HEK293 (cell line): ENCODE measurements at regions not wholly inside any gene's neighbourhood (a gene's known extent, or its start where the extent isn't known, plus 50 kb on each side); places are given as distances from the start of the nearest gene placed in this dataset.

ENCODE experiments used
- CTCF ChIA-PET: fragments of 350-600 bp; formaldehyde crosslinking; extraction: SDS; loops from one replicate; lab custom pipeline; 2021; ENCODE audit warnings: antibody characterized with exemption; lab: Yijun Ruan, JAX
- POLR2A ChIA-PET: fragments of 300-600 bp; formaldehyde crosslinking; extraction: SDS; loops from one replicate; lab custom pipeline; 2020; ENCODE audit warnings: antibody characterized with exemption, inconsistent platforms; lab: Yijun Ruan, JAX
- H3K27ac ChIP-seq: fragments of 200-500 bp; sonication (Bioruptor generic); 2 replicates; pipeline ENCODE4 v1.5.1; 2014; ENCODE audit warnings: low read depth, low read length, control low read depth, inconsistent platforms; ENCODE audit errors: extremely low read depth
- H3K36me3 ChIP-seq, 2 experiments: fragments of 200-500 bp in 1 of 2; sonication (Bioruptor generic) in 1 of 2; 1 replicate in 1 of 2; 2 replicates in 1 of 2; pipeline ENCODE4 v1.5.1; 2014 to 2017; ENCODE audit warnings: inconsistent platforms in 2 of 2, low read length in 2 of 2; ENCODE audit not compliant: control insufficient read depth in 2 of 2, insufficient read depth in 1 of 2
- H3K4me1 ChIP-seq: fragments of 200-500 bp; sonication (Bioruptor generic); 2 replicates; pipeline ENCODE4 v1.5.1; 2014; ENCODE audit warnings: mild to moderate bottlenecking, low read length, inconsistent platforms; ENCODE audit not compliant: control insufficient read depth, insufficient read depth
- H3K4me3 ChIP-seq: 2 replicates; pipeline ENCODE4 v1.5.1; 2011; ENCODE audit warnings: low read depth, mild to moderate bottlenecking, control low read depth, low read length, moderate library complexity
- H3K9me3 ChIP-seq: fragments of 200-500 bp; sonication (Bioruptor generic); 2 replicates; pipeline ENCODE4 v1.5.1; 2014; ENCODE audit warnings: low read depth, low read length, inconsistent platforms; ENCODE audit not compliant: control insufficient read depth, insufficient read depth
- EGR2 ChIP-seq: fragments of 450-650 bp; formaldehyde crosslinking; IDR thresholded peaks from 2 replicates; pipeline ENCODE4 v1.5.1; 2016; ENCODE audit warnings: low read depth, missing biosample characterization, missing genetic modification characterization
- HOXD13 ChIP-seq: sonication (generic); formaldehyde crosslinking; IDR thresholded peaks from 2 replicates; pipeline ENCODE4 v1.8.0; 2022; ENCODE audit warnings: missing genetic modification reagents, borderline replicate concordance
- SALL2 ChIP-seq: fragments of 450-650 bp; formaldehyde crosslinking; IDR thresholded peaks from 2 replicates; pipeline ENCODE4 v1.5.0; 2017; ENCODE audit warnings: missing biosample characterization, mild to moderate bottlenecking, missing genetic modification characterization, borderline replicate concordance
- SCRT1 ChIP-seq: fragments of 450-650 bp; formaldehyde crosslinking; IDR thresholded peaks from 2 replicates; pipeline ENCODE4 v1.5.1; 2016; ENCODE audit warnings: missing biosample characterization, missing genetic modification characterization, borderline replicate concordance
- SCRT2 ChIP-seq: fragments of 450-650 bp; formaldehyde crosslinking; IDR thresholded peaks from 2 replicates; pipeline ENCODE4 v1.5.1; 2016; ENCODE audit warnings: missing biosample characterization, missing genetic modification characterization
- TRIM28 ChIP-seq: IDR thresholded peaks from 2 replicates; pipeline ENCODE4 v1.6.1; 2011; ENCODE audit warnings: low read length, control low read depth, borderline replicate concordance
- ZFHX2 ChIP-seq: fragments of 450-650 bp; formaldehyde crosslinking; conservative IDR thresholded peaks from 2 replicates; pipeline ENCODE4 v1.5.1; 2016; ENCODE audit warnings: missing biosample characterization, missing genetic modification characterization
- ZNF114 ChIP-seq: fragments of 450-650 bp; formaldehyde crosslinking; IDR thresholded peaks from 2 replicates; pipeline ENCODE4 v1.5.0; 2017; ENCODE audit warnings: missing biosample characterization, missing genetic modification characterization
- ZNF146 ChIP-seq: fragments of 450-650 bp; formaldehyde crosslinking; IDR thresholded peaks from 2 replicates; pipeline ENCODE4 v1.5.1; 2016; ENCODE audit warnings: missing biosample characterization, missing genetic modification characterization
- ZNF211 ChIP-seq: fragments of 450-650 bp; formaldehyde crosslinking; IDR thresholded peaks from 2 replicates; pipeline ENCODE4 v1.5.1; 2016; ENCODE audit warnings: low read depth, missing biosample characterization, missing genetic modification characterization
- ZNF214 ChIP-seq: fragments of 450-650 bp; formaldehyde crosslinking; IDR thresholded peaks from 2 replicates; pipeline ENCODE4 v1.5.1; 2017; ENCODE audit warnings: missing biosample characterization, mild to moderate bottlenecking, missing genetic modification characterization, borderline replicate concordance
- ZNF354C ChIP-seq: fragments of 450-650 bp; formaldehyde crosslinking; IDR thresholded peaks from 2 replicates; pipeline ENCODE4 v1.5.1; 2016; ENCODE audit warnings: missing biosample characterization, missing genetic modification characterization, low read depth, borderline replicate concordance
- ZNF426 ChIP-seq: fragments of 450-650 bp; formaldehyde crosslinking; IDR thresholded peaks from 2 replicates; pipeline ENCODE4 v1.5.1; 2017; ENCODE audit warnings: missing biosample characterization, missing genetic modification characterization, mild to moderate bottlenecking, inconsistent platforms, moderate library complexity
- ZNF521 ChIP-seq: fragments of 450-650 bp; formaldehyde crosslinking; IDR thresholded peaks from 2 replicates; pipeline ENCODE4 v1.5.1; 2017; ENCODE audit warnings: missing biosample characterization, mild to moderate bottlenecking, missing genetic modification characterization
- ZNF549 ChIP-seq: fragments of 450-650 bp; IDR thresholded peaks from 2 replicates; pipeline ENCODE4 v1.5.1; 2018; ENCODE audit warnings: missing biosample characterization, missing genetic modification characterization, mild to moderate bottlenecking, inconsistent platforms, moderate library complexity
- ZNF555 ChIP-seq: fragments of 450-650 bp; formaldehyde crosslinking; conservative IDR thresholded peaks from 2 replicates; pipeline ENCODE4 v1.5.1; 2017; ENCODE audit warnings: missing biosample characterization, mild to moderate bottlenecking, missing genetic modification characterization, inconsistent platforms
- ZNF558 ChIP-seq: fragments of 450-650 bp; formaldehyde crosslinking; IDR thresholded peaks from 2 replicates; pipeline ENCODE4 v1.5.1; 2016; ENCODE audit warnings: missing biosample characterization, missing genetic modification characterization
- ZNF629 ChIP-seq: fragments of 450-650 bp; formaldehyde crosslinking; IDR thresholded peaks from 2 replicates; pipeline ENCODE4 v1.5.1; 2017; ENCODE audit warnings: missing biosample characterization, missing genetic modification characterization
- ZNF701 ChIP-seq: fragments of 450-650 bp; formaldehyde crosslinking; IDR thresholded peaks from 2 replicates; pipeline ENCODE4 v1.5.1; 2016; ENCODE audit warnings: missing biosample characterization, missing genetic modification characterization
- ZNF768 ChIP-seq: fragments of 450-650 bp; formaldehyde crosslinking; IDR thresholded peaks from 2 replicates; pipeline ENCODE4 v1.5.1; 2018; ENCODE audit warnings: missing biosample characterization, mild to moderate bottlenecking, missing genetic modification characterization
- ZNF785 ChIP-seq: fragments of 450-650 bp; formaldehyde crosslinking; IDR thresholded peaks from 2 replicates; pipeline ENCODE4 v1.5.1; 2016; ENCODE audit warnings: missing biosample characterization, missing genetic modification characterization
- ZNF791 ChIP-seq: fragments of 450-650 bp; formaldehyde crosslinking; IDR thresholded peaks from 2 replicates; pipeline ENCODE4 v1.5.1; 2016; ENCODE audit warnings: missing biosample characterization, missing genetic modification characterization
- ZSCAN30 ChIP-seq: fragments of 450-650 bp; IDR thresholded peaks from 2 replicates; pipeline ENCODE4 v1.5.1; 2018; ENCODE audit warnings: missing biosample characterization, mild to moderate bottlenecking, missing genetic modification characterization, moderate library complexity
- TF ChIP-seq, protein P1 (sequence below): fragments of 450-650 bp; formaldehyde crosslinking; IDR thresholded peaks from 2 replicates; pipeline ENCODE4 v1.5.1; 2016; ENCODE audit warnings: missing biosample characterization, missing genetic modification characterization
- TF ChIP-seq, protein P2 (sequence below): fragments of 450-650 bp; IDR thresholded peaks from 2 replicates; pipeline ENCODE4 v1.5.1; 2018; ENCODE audit warnings: missing biosample characterization, missing genetic modification characterization
- TF ChIP-seq, protein P3 (sequence below): fragments of 450-650 bp; formaldehyde crosslinking; IDR thresholded peaks from 2 replicates; pipeline ENCODE4 v1.5.1; 2016; ENCODE audit warnings: missing biosample characterization, missing genetic modification characterization
- TF ChIP-seq, protein P4 (sequence below): fragments of 450-650 bp; formaldehyde crosslinking; IDR thresholded peaks from 2 replicates; pipeline ENCODE4 v1.5.0; 2017; ENCODE audit warnings: missing biosample characterization, missing genetic modification characterization, borderline replicate concordance

DNA sequence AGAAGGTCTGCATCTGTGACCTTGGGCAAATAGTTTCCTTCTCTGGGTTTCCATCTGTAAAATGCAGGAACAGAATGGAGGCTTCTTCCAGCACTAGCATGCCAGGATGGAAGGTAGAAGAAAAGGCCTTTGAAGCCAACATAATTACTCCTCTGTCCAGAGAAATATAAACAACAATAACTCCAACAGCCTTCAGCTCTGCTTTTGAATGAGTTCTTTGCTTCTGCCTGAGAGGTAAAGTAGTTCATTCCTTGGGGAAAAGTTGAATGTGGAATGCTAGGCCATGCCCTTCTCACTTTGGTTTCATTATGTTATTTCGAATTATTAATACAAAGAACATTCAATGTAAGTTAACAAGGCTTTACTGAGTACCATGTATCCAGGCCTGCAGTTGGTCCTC, 61.2 kb upstream of the BLID start (continued):
- TF ChIP-seq, protein P1, sequence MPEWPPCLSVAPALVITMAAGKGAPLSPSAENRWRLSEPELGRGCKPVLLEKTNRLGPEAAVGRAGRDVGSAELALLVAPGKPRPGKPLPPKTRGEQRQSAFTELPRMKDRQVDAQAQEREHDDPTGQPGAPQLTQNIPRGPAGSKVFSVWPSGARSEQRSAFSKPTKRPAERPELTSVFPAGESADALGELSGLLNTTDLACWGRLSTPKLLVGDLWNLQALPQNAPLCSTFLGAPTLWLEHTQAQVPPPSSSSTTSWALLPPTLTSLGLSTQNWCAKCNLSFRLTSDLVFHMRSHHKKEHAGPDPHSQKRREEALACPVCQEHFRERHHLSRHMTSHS (tag by site-specific recombination), result no peak
- TF ChIP-seq ZNF426 (tag by site-specific recombination) (no peak), SCRT2 (tag by site-specific recombination) (no peak), ZNF785 (tag by site-specific recombination) (no peak), ZNF521 (tag by site-specific recombination) (no peak), ZNF549 (tag by site-specific recombination) (no peak)

DNA sequence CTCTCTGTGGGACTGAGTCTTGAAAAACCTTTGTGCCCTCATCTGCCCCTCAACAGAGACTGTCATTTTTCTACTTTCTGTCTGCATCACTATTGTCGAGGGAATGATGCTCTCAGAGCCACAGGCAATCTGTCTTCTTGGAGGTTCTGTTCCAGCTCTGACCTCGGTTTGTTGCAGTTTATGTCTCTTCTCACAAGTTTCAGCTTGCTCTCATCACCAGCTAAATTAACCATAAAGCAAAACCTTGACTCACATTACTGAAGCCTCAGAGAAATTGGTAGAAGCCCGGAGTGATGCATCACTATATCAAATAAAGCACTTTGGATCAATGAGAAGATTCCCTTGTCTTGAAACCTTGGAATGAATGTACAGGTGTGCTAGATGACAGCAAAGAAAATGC, 60.6 kb upstream of the BLID start:
- H3K4me3 ChIP-seq, result no peak overlapping the region
- CTCF ChIA-PET, result interaction anchor here (0.7 kb wide), 1 partner anchor 79 kb away, joined by 3 read pairs; no protein-coding TSS in a partner anchor
- H3K27ac ChIP-seq, result no peak overlapping the region
- no peaks in the 10 kb centered on the region for H3K9me3 ChIP-seq
- TF ChIP-seq ZNF791 (no peak), ZNF114 (no peak), ZNF629 (tag by site-specific recombination) (no peak), ZFHX2 (no peak), ZSCAN30 (tag by site-specific recombination) (no peak)
- TF ChIP-seq, protein P2, sequence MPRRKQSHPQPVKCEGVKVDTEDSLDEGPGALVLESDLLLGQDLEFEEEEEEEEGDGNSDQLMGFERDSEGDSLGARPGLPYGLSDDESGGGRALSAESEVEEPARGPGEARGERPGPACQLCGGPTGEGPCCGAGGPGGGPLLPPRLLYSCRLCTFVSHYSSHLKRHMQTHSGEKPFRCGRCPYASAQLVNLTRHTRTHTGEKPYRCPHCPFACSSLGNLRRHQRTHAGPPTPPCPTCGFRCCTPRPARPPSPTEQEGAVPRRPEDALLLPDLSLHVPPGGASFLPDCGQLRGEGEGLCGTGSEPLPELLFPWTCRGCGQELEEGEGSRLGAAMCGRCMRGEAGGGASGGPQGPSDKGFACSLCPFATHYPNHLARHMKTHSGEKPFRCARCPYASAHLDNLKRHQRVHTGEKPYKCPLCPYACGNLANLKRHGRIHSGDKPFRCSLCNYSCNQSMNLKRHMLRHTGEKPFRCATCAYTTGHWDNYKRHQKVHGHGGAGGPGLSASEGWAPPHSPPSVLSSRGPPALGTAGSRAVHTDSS (tag by site-specific recombination), result no peak
- 0 out of 2 replicates have a peak, but pooled peaks cover 4% of the 10 kb centered on the region for H3K4me1 ChIP-seq
- H3K36me3 ChIP-seq, result no peaks in the 10 kb centered on the region
- POLR2A ChIA-PET, result no interaction called here

DNA sequence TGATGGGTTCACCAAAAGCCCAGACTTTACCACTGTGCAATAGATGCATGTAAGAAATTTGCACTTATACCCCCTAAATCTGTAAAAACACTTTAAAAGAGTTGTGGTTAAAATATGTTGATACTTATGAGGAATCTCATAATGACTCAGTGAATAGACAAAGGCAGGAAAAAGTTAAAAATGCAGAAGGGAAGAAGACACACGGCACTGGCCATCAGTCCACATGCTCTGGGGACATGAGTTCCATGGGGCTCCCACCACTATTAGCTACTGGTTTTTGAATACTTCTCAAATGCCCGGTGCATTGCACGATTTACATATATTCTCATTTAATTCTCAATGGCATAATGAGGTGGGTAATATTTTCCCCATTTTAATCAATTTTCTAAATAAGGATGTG, 59.3 kb upstream of the BLID start:
- CTCF ChIA-PET, result interaction anchor here (0.7 to 0.8 kb wide), 3 partner anchors 10 to 327 kb away, joined by 3 to 5 read pairs (median 3); partner anchors contain the start of gene BLID
- Histone ChIP-seq H3K4me1 (0 out of 2 replicates have a peak, but pooled peaks cover 3% of the 10 kb centered on the region), H3K27ac (no peak overlapping the region), H3K9me3 (no peaks in the 10 kb centered on the region), H3K36me3 (no peaks in the 10 kb centered on the region), H3K4me3 (no peak overlapping the region)
- POLR2A ChIA-PET, result no interaction called here
- TF ChIP-seq ZNF211 (tag by site-specific recombination) (no peak), EGR2 (tag by site-specific recombination) (no peak)

DNA sequence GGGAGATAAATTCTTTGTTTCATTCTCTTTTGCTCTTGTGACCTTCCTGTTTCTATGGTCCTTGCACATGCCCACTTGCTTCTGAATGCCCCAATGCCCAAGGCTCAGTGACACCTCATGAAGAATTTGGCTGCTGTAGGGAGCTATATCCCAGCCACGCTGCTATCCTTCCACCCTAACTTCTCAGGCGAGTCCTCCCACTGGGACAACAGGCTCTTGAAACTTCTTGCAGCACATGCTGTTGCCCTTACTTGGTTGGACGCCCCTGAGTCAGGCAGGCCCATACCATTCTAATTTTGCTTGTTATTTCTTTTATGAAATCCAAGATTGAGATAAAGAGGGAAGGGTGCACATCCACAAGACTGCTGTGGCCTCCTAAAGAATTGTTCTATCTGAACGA, 57.6 kb upstream of the BLID start:
- Histone ChIP-seq H3K27ac (no peak overlapping the region), H3K36me3 (no peaks in the 10 kb centered on the region), H3K4me1 (no peaks in the 10 kb centered on the region), H3K9me3 (no peaks in the 10 kb centered on the region), H3K4me3 (no peak overlapping the region)
- ChIA-PET POLR2A (no interaction called here), CTCF (interaction anchor here (1.6 kb wide), 2 partner anchors 57 to 65 kb away, joined by 3 to 4 read pairs; partner anchors contain the start of gene BLID)
- no peak for TF ChIP-seq ZNF354C (tag by site-specific recombination)
- TF ChIP-seq ZNF214, result no peak
- no peak for TF ChIP-seq TRIM28
- no peak for TF ChIP-seq ZNF146 (tag by site-specific recombination)
- TF ChIP-seq HOXD13 (CRISPR knock-in tag), result no peak
- TF ChIP-seq ZNF768 (tag by site-specific recombination), result no peak
- no peak for TF ChIP-seq ZNF555 (tag by site-specific recombination)
- no peak for TF ChIP-seq SCRT1 (tag by site-specific recombination)
- TF ChIP-seq, protein P3, sequence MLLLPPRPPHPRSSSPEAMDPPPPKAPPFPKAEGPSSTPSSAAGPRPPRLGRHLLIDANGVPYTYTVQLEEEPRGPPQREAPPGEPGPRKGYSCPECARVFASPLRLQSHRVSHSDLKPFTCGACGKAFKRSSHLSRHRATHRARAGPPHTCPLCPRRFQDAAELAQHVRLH (tag by site-specific recombination), result no peak
- TF ChIP-seq, protein P4, sequence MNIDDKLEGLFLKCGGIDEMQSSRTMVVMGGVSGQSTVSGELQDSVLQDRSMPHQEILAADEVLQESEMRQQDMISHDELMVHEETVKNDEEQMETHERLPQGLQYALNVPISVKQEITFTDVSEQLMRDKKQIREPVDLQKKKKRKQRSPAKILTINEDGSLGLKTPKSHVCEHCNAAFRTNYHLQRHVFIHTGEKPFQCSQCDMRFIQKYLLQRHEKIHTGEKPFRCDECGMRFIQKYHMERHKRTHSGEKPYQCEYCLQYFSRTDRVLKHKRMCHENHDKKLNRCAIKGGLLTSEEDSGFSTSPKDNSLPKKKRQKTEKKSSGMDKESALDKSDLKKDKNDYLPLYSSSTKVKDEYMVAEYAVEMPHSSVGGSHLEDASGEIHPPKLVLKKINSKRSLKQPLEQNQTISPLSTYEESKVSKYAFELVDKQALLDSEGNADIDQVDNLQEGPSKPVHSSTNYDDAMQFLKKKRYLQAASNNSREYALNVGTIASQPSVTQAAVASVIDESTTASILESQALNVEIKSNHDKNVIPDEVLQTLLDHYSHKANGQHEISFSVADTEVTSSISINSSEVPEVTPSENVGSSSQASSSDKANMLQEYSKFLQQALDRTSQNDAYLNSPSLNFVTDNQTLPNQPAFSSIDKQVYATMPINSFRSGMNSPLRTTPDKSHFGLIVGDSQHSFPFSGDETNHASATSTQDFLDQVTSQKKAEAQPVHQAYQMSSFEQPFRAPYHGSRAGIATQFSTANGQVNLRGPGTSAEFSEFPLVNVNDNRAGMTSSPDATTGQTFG (tag by site-specific recombination), result no peak
- no peak for TF ChIP-seq SALL2 (tag by site-specific recombination)
- TF ChIP-seq ZNF558, result no peak
- no peak for TF ChIP-seq ZNF426 (tag by site-specific recombination)
- TF ChIP-seq ZNF701 (tag by site-specific recombination), result no peak
